ENCODE measurements at regions not wholly inside any gene's neighbourhood (a gene's known extent, or its start where the extent isn't known, plus 50 kb on each side); places are given as distances from the start of the nearest gene placed in this dataset.

GRCh38 chr2:155308367-155309009 is 610.0 kb downstream of the KCNJ3 start (continued):
- no peak for TF ChIP-seq U2AF1 (optimal IDR thresholded peaks at IDR 0.05; ENCODE audit: low read depth, low read length)

GRCh38 chr2:155301221-155301620 is 602.7 kb downstream of the KCNJ3 start:
- in situ Hi-C loops (cut with MboI): no loop called here
- POLR2A ChIA-PET: no interaction called here
- ATAC-seq: no peak

More at GRCh38 chr2:155301221-155301620, 602.7 kb downstream of the KCNJ3 start:
- no peak overlapping the region for H3K4me3 ChIP-seq
- no TSS peak for BruUV-seq (replicated peaks)
- CTCF ChIA-PET (ENCODE audit: low intra/inter-chr PET ratio): no interaction called here
- H3K9me3 ChIP-seq (replicated peaks; ENCODE audit: control insufficient read depth, insufficient read depth, low read depth, low read length): no peaks in the 10 kb centered on the region
- H3K27me3 ChIP-seq (ENCODE audit: control insufficient read depth in 2 of 2, insufficient read depth in 2 of 2, low read length in 2 of 2): no peaks in the 10 kb centered on the region
- DNase-seq (ENCODE audit: extremely low read depth in 1 of 4, low spot score in 3 of 4) (no peak), FAIRE-seq (no peak)
- no peaks in the 10 kb centered on the region for H3K36me3 ChIP-seq (ENCODE audit: control insufficient read depth, insufficient read depth, low read length)
- no peak overlapping the region for H3K27ac ChIP-seq (ENCODE audit: extremely low read depth, low read depth, low read length)
- no peaks in the 10 kb centered on the region for H4K20me1 ChIP-seq (replicated peaks; ENCODE audit: control insufficient read depth, insufficient read depth, low read length)
- no peak overlapping the region for H3K4me2 ChIP-seq (ENCODE audit: insufficient read depth, low read length)
- intact Hi-C loops (cut with micrococcal nuclease): no loop called here
- H3K9me1 ChIP-seq (ENCODE audit: control insufficient read depth, insufficient read depth, low read length): no peaks in the 10 kb centered on the region
- H3K79me2 ChIP-seq (ENCODE audit: control insufficient read depth, insufficient read depth, low read length): no peaks in the 10 kb centered on the region
- no peak overlapping the region for H2AFZ ChIP-seq (ENCODE audit: low read depth, low read length)
- H3K9ac ChIP-seq (ENCODE audit: insufficient read depth in 1 of 2, low read depth in 2 of 2, low read length in 2 of 2): no peak overlapping the region
- TF ChIP-seq BACH1 (tag; IDR thresholded peaks at IDR 0.05): no peak
- no peak for TF ChIP-seq SP2 (IDR thresholded peaks at IDR 0.05; ENCODE audit: extremely low read depth, low read depth, low read length, poor library complexity, severe bottlenecking)
- no peak for TF ChIP-seq YY1 (IDR thresholded peaks at IDR 0.05; ENCODE audit: borderline replicate concordance in 1 of 3, control insufficient read depth in 1 of 3, extremely low read depth in 1 of 3, insufficient read depth in 3 of 3, insufficient read length in 1 of 3, insufficient replicate concordance in 2 of 3, low read depth in 1 of 3, low read length in 2 of 3)
- no peak for TF ChIP-seq ZNF79 (CRISPR knock-in tag; IDR thresholded peaks at IDR 0.05; ENCODE audit: low read depth)
- TF ChIP-seq ZNF124 (CRISPR knock-in tag; IDR thresholded peaks at IDR 0.05): no peak
- TF ChIP-seq PHF20 (IDR thresholded peaks at IDR 0.05; ENCODE audit: partially characterized antibody): no peak
- no peak for TF ChIP-seq RCOR1 (IDR thresholded peaks at IDR 0.05; ENCODE audit: borderline replicate concordance in 1 of 2, low read depth in 2 of 2, low read length in 2 of 2)
- no peak for TF ChIP-seq CEBPZ (IDR thresholded peaks at IDR 0.05; ENCODE audit: borderline replicate concordance, low read depth, low read length)
- TF ChIP-seq TFAM (CRISPR knock-in tag; conservative IDR thresholded peaks at IDR 0.05): no peak
- TF ChIP-seq ZNF174 (CRISPR knock-in tag; IDR thresholded peaks at IDR 0.05): no peak
- TF ChIP-seq DDX20 (tag; IDR thresholded peaks at IDR 0.05; ENCODE audit: low read depth): no peak
- TF ChIP-seq SUPT5H (IDR thresholded peaks at IDR 0.05): no peak
- H3K4me1 ChIP-seq (replicated peaks in 1 of 2; ENCODE audit: control insufficient read depth in 2 of 2, insufficient read depth in 2 of 2, low read length in 2 of 2): no peaks in the 10 kb centered on the region

All from K562 (cell line).